Fibroblast of lung (primary cell): ENCODE measurements at regions not wholly inside any gene's neighbourhood (a gene's known extent, or its start where the extent isn't known, plus 50 kb on each side); places are given as distances from the start of the nearest gene placed in this dataset.

Experiments used
- DNase-seq, 2 donors: peaks; one replicate each; pipeline versions ENCODE4 v3.0.0 to v3.0.0-alpha.2; 2010; ENCODE audit warnings: low read depth in 2 of 2
- H2AFZ ChIP-seq: 2 replicates; pipeline ENCODE4 v1.5.1; 2012; ENCODE audit warnings: low read length, control low read depth, inconsistent platforms
- H3K27ac ChIP-seq: 2 replicates; pipeline ENCODE4 v1.5.1; 2011; ENCODE audit warnings: low read length, control low read depth; ENCODE audit not compliant: insufficient read depth
- H3K27me3 ChIP-seq: 2 replicates; pipeline ENCODE4 v1.5.1; 2011; ENCODE audit warnings: mild to moderate bottlenecking, low read length; ENCODE audit not compliant: control insufficient read depth, insufficient read depth
- H3K36me3 ChIP-seq: 2 replicates; pipeline ENCODE4 v1.5.1; 2011; ENCODE audit warnings: low read length; ENCODE audit not compliant: control insufficient read depth, insufficient read depth
- H3K4me1 ChIP-seq: 2 replicates; pipeline ENCODE4 v1.5.1; 2011; ENCODE audit warnings: low read length; ENCODE audit not compliant: control insufficient read depth, insufficient read depth; ENCODE audit errors: extremely low read depth
- H3K4me2 ChIP-seq: 2 replicates; pipeline ENCODE4 v1.5.1; 2011; ENCODE audit warnings: low read length, control low read depth; ENCODE audit not compliant: insufficient read depth; ENCODE audit errors: extremely low read depth
- H3K4me3 ChIP-seq, 4 experiments: fragments of 200-600 bp in 1 of 4; sonication (generic) in 1 of 4; replicated peaks in 1 of 4; 2 replicates each; pipeline ENCODE4 v1.5.1; 2011 to 2016; ENCODE audit warnings: low read length in 4 of 4, low read depth in 3 of 4, mild to moderate bottlenecking in 3 of 4, control low read depth in 2 of 4, inconsistent platforms in 1 of 4, mixed read lengths in 1 of 4; ENCODE audit not compliant: insufficient read depth in 1 of 4; ENCODE audit errors: control extremely low read depth in 1 of 4
- H3K79me2 ChIP-seq: 2 replicates; pipeline ENCODE4 v1.5.1; 2012; ENCODE audit warnings: mild to moderate bottlenecking, low read length, inconsistent platforms; ENCODE audit not compliant: control insufficient read depth, insufficient read depth
- H3K9ac ChIP-seq: 2 replicates; pipeline ENCODE4 v1.5.1; 2011; ENCODE audit warnings: mild to moderate bottlenecking, low read length, control low read depth; ENCODE audit not compliant: insufficient read depth
- H3K9me3 ChIP-seq: 2 replicates; pipeline ENCODE4 v1.5.1; 2012; ENCODE audit warnings: low read depth, low read length; ENCODE audit not compliant: control insufficient read depth, insufficient read depth
- H4K20me1 ChIP-seq: 2 replicates; pipeline ENCODE4 v1.5.1; 2011; ENCODE audit warnings: low read length; ENCODE audit not compliant: control insufficient read depth, insufficient read depth; ENCODE audit errors: extremely low read depth
- CTCF ChIP-seq, 2 donors: IDR thresholded peaks in 1 of 2; conservative IDR thresholded peaks in 1 of 2; 1 replicate in 1 of 2; 2 replicates in 1 of 2; pipeline ENCODE4 v1.5.1; 2011 to 2012; ENCODE audit warnings: low read length in 2 of 2, control low read depth in 1 of 2, inconsistent platforms in 1 of 2, low read depth in 1 of 2, mild to moderate bottlenecking in 1 of 2
- EZH2 ChIP-seq: IDR thresholded peaks from 2 replicates; pipeline ENCODE4 v1.5.1; 2012; ENCODE audit warnings: low read length, control low read depth, mild to moderate bottlenecking; ENCODE audit errors: missing control alignments

- Histone ChIP-seq H3K79me2 (no peaks in the 10 kb centered on the region), H3K36me3 (no peaks in the 10 kb centered on the region), H3K4me3 (no peak overlapping the region), H2AFZ (no peak overlapping the region), H3K9me3 (no peaks in the 10 kb centered on the region), H3K27me3 (no peaks in the 10 kb centered on the region), H3K27ac (no peak overlapping the region), H3K4me2 (no peak overlapping the region), H3K9ac (no peak overlapping the region), H4K20me1 (no peaks in the 10 kb centered on the region), H3K4me1 (no peaks in the 10 kb centered on the region)
- TF ChIP-seq EZH2 (no peak), CTCF (conservative IDR thresholded peaks at IDR 0.05 in 1 of 2, IDR thresholded peaks at IDR 0.05 in 1 of 2; ENCODE audit: low read depth in 1 of 2, low read length in 2 of 2) (no peak)
- no peak for DNase-seq
These were observed 730.4 kb downstream of the PLCL1 start for GRCh38 chr2:198534756-198535155.

GRCh38 chr2:198525211-198525969, 721.0 kb downstream of the PLCL1 start:
- Histone ChIP-seq H3K9me3 (no peaks in the 10 kb centered on the region), H3K27me3 (no peaks in the 10 kb centered on the region), H3K79me2 (no peaks in the 10 kb centered on the region), H3K4me3 (no peak overlapping the region), H3K9ac (no peak overlapping the region), H3K36me3 (no peaks in the 10 kb centered on the region), H3K4me1 (no peaks in the 10 kb centered on the region), H3K27ac (no peak overlapping the region), H3K4me2 (no peak overlapping the region), H2AFZ (no peak overlapping the region), H4K20me1 (no peaks in the 10 kb centered on the region)
- TF ChIP-seq CTCF (conservative IDR thresholded peaks at IDR 0.05 in 1 of 2, IDR thresholded peaks at IDR 0.05 in 1 of 2; ENCODE audit: low read depth in 1 of 2, low read length in 2 of 2) (no peak), EZH2 (no peak)
- DNase-seq, result no peak

GRCh38 chr2:198523710-198524109, 719.3 kb downstream of the PLCL1 start:
- Histone ChIP-seq H3K9ac (no peak overlapping the region), H3K27me3 (no peaks in the 10 kb centered on the region), H4K20me1 (no peaks in the 10 kb centered on the region), H3K4me1 (no peaks in the 10 kb centered on the region), H3K9me3 (no peaks in the 10 kb centered on the region), H3K27ac (no peak overlapping the region), H3K79me2 (no peaks in the 10 kb centered on the region), H3K4me2 (no peak overlapping the region), H2AFZ (no peak overlapping the region), H3K4me3 (no peak overlapping the region), H3K36me3 (no peaks in the 10 kb centered on the region)
- DNase-seq, result no peak
- TF ChIP-seq CTCF (conservative IDR thresholded peaks at IDR 0.05 in 1 of 2, IDR thresholded peaks at IDR 0.05 in 1 of 2; ENCODE audit: low read depth in 1 of 2, low read length in 2 of 2), result no peak
- TF ChIP-seq EZH2, result no peak
